ENCODE measurements at regions not wholly inside any gene's neighbourhood (a gene's known extent, or its start where the extent isn't known, plus 50 kb on each side); places are given as distances from the start of the nearest gene placed in this dataset.

GRCh38 chr22:49362211-49362839, 465.3 kb downstream of the BRD1 start:
- Histone ChIP-seq H3K36me3 (ENCODE audit: control insufficient read depth in 2 of 2, insufficient read depth in 1 of 2, low read length in 2 of 2) (no peaks in the 10 kb centered on the region), H3K4me1 (ENCODE audit: control insufficient read depth, insufficient read depth, low read length) (no peaks in the 10 kb centered on the region), H3K9me3 (ENCODE audit: control insufficient read depth, insufficient read depth, low read depth, low read length) (no peaks in the 10 kb centered on the region), H3K27ac (ENCODE audit: extremely low read depth, low read depth, low read length) (no peak overlapping the region), H3K4me3 (ENCODE audit: low read depth, low read length) (no peak overlapping the region)
- CTCF ChIA-PET = no interaction called here
- TF ChIP-seq KLF10 (tag by site-specific recombination; IDR thresholded peaks at IDR 0.05) (no peak), CTCF (tag by site-specific recombination; IDR thresholded peaks at IDR 0.05) (no peak)
- POLR2A ChIA-PET = no interaction called here

GRCh38 chr22:49361164-49361563, 466.5 kb downstream of the BRD1 start:
- Histone ChIP-seq H3K27ac (ENCODE audit: extremely low read depth, low read depth, low read length) (no peak overlapping the region), H3K36me3 (ENCODE audit: control insufficient read depth in 2 of 2, insufficient read depth in 1 of 2, low read length in 2 of 2) (no peaks in the 10 kb centered on the region), H3K9me3 (ENCODE audit: control insufficient read depth, insufficient read depth, low read depth, low read length) (no peaks in the 10 kb centered on the region), H3K4me1 (ENCODE audit: control insufficient read depth, insufficient read depth, low read length) (no peaks in the 10 kb centered on the region), H3K4me3 (ENCODE audit: low read depth, low read length) (no peak overlapping the region)
- TF ChIP-seq ZNF433 (tag by site-specific recombination; IDR thresholded peaks at IDR 0.05; ENCODE audit: low read depth) (no peak), ZNF174 (tag by site-specific recombination; IDR thresholded peaks at IDR 0.05) (no peak), ZNF585B (tag by site-specific recombination; IDR thresholded peaks at IDR 0.05) (no peak), ZNF560 (tag by site-specific recombination; IDR thresholded peaks at IDR 0.05; ENCODE audit: borderline replicate concordance) (no peak), YY2 (tag by site-specific recombination; IDR thresholded peaks at IDR 0.05) (no peak), ZNF221 (tag by site-specific recombination; IDR thresholded peaks at IDR 0.05; ENCODE audit: borderline replicate concordance) (no peak), ZBTB20 (tag by site-specific recombination; IDR thresholded peaks at IDR 0.05) (no peak)
- ChIA-PET POLR2A (no interaction called here), CTCF (interaction anchor here (0.6 kb wide), 1 partner anchor 639 kb away, joined by 3 read pairs; no protein-coding TSS in a partner anchor)

GRCh38 chr22:49360746-49361145, 466.9 kb downstream of the BRD1 start:
- Histone ChIP-seq H3K9me3 (ENCODE audit: control insufficient read depth, insufficient read depth, low read depth, low read length) (no peaks in the 10 kb centered on the region), H3K4me3 (ENCODE audit: low read depth, low read length) (no peak overlapping the region), H3K27ac (ENCODE audit: extremely low read depth, low read depth, low read length) (no peak overlapping the region), H3K36me3 (ENCODE audit: control insufficient read depth in 2 of 2, insufficient read depth in 1 of 2, low read length in 2 of 2) (no peaks in the 10 kb centered on the region), H3K4me1 (ENCODE audit: control insufficient read depth, insufficient read depth, low read length) (no peaks in the 10 kb centered on the region)
- ChIA-PET CTCF (no interaction called here), POLR2A (no interaction called here)
- TF ChIP-seq PBX3 (CRISPR knock-in tag; IDR thresholded peaks at IDR 0.05) = no peak
- TF ChIP-seq ZNF48 (tag by site-specific recombination; IDR thresholded peaks at IDR 0.05) = no peak
- no peak for TF ChIP-seq WT1 (tag by site-specific recombination; IDR thresholded peaks at IDR 0.05)
- no peak for TF ChIP-seq ZBTB48 (tag by site-specific recombination; IDR thresholded peaks at IDR 0.05)
- TF ChIP-seq ZNF792 (tag by site-specific recombination; IDR thresholded peaks at IDR 0.05) = no peak
- no peak for TF ChIP-seq ZNF37A (tag by site-specific recombination; IDR thresholded peaks at IDR 0.05)
- no peak for TF ChIP-seq ZSCAN23 (tag by site-specific recombination; IDR thresholded peaks at IDR 0.05)
- no peak for TF ChIP-seq ZNF785 (tag by site-specific recombination; IDR thresholded peaks at IDR 0.05)
- no peak for TF ChIP-seq ZFP37 (tag by site-specific recombination; IDR thresholded peaks at IDR 0.05)
- no peak for TF ChIP-seq RBAK (tag by site-specific recombination; IDR thresholded peaks at IDR 0.05)
- no peak for TF ChIP-seq ZNF18 (tag by site-specific recombination; IDR thresholded peaks at IDR 0.05)
- TF ChIP-seq ZNF518A (tag by site-specific recombination; conservative IDR thresholded peaks at IDR 0.05; ENCODE audit: low read depth) = no peak
- TF ChIP-seq ZNF560 (tag by site-specific recombination; IDR thresholded peaks at IDR 0.05; ENCODE audit: borderline replicate concordance) = no peak
- no peak for TF ChIP-seq ZNF146 (tag by site-specific recombination; IDR thresholded peaks at IDR 0.05)
- no peak for TF ChIP-seq ZNF571 (tag by site-specific recombination; IDR thresholded peaks at IDR 0.05)
- no peak for TF ChIP-seq ZNF600 (tag by site-specific recombination; IDR thresholded peaks at IDR 0.05)
